Adrenal gland (tissue), 5 donors: ENCODE measurements at regions not wholly inside any gene's neighbourhood (a gene's known extent, or its start where the extent isn't known, plus 50 kb on each side); places are given as distances from the start of the nearest gene placed in this dataset.

Experiments
- CTCF ChIP-seq, 6 experiments: fragments of 450-650 bp in 4 of 6; fragments of 200-600 bp in 2 of 6; sonication (generic) in 1 of 6; IDR thresholded peaks; 1 replicate in 5 of 6; 2 replicates in 1 of 6; pipeline versions ENCODE4 v1.5.1 to v1.8.0; 2016 to 2021; ENCODE audit warnings: antibody characterized with exemption in 6 of 6, mild to moderate bottlenecking in 2 of 6, moderate library complexity in 1 of 6
- POLR2A ChIP-seq, 2 donors: fragments of 450-650 bp; IDR thresholded peaks; one replicate each; pipeline ENCODE4 v1.6.1; 2017; ENCODE audit warnings: antibody characterized with exemption in 2 of 2, mild to moderate bottlenecking in 2 of 2, moderate library complexity in 1 of 2
- donor health status: DM: no; HTN: no; CAD: no.

GRCh38 chr13:78085434-78086225 is 167.0 kb upstream of the EDNRB start:
- TF ChIP-seq CTCF (IDR thresholded peaks at IDR 0.05) = no peak
- TF ChIP-seq POLR2A (IDR thresholded peaks at IDR 0.05) = no peak
